ENCODE measurements at regions not wholly inside any gene's neighbourhood (a gene's known extent, or its start where the extent isn't known, plus 50 kb on each side); places are given as distances from the start of the nearest gene placed in this dataset.

DNA sequence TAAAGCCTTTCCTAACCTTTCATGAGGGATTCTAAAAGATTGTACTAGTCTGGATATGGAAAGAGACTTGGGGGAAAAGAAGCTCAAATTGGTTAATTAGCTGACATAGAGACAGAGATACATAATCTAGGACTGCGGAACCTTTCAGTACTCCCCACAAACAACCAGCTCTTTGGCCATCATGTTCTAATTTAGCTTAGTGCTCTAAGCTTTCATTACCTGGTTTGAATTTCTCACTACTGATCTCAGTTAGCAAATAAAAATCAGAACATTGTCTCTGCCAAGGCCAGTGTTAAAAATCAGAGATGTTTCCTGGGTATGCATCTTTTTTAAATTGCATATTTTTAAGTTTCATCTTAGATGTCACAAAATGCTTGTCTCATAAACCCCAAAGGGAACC lies 254.4 kb downstream of the GLUD2 start:
- Mint-ChIP-seq H3K9me3 (no peaks in the 10 kb centered on the region), H3K4me3 (no peak overlapping the region), H3K27me3 (ENCODE audit: low read depth) (no peaks in the 10 kb centered on the region), H3K4me1 (ENCODE audit: low read depth) (peaks cover 3% of the 10 kb centered on the region), H3K36me3 (ENCODE audit: insufficient read depth) (no peaks in the 10 kb centered on the region)
- no peak for DNase-seq
- ATAC-seq: no peak

- DNase-seq (no peak), ATAC-seq (peak; percentile 16 to 28)
- Mint-ChIP-seq H3K4me1 (ENCODE audit: low read depth) (peaks cover 24% of the 10 kb centered on the region), H3K9me3 (no peaks in the 10 kb centered on the region), H3K27me3 (ENCODE audit: low read depth) (no peaks in the 10 kb centered on the region), H3K36me3 (ENCODE audit: insufficient read depth) (no peaks in the 10 kb centered on the region), H3K4me3 (no peak overlapping the region)
These were observed 260.0 kb downstream of the GLUD2 start for GRCh38 chrX:121307449-121307848.

DNA sequence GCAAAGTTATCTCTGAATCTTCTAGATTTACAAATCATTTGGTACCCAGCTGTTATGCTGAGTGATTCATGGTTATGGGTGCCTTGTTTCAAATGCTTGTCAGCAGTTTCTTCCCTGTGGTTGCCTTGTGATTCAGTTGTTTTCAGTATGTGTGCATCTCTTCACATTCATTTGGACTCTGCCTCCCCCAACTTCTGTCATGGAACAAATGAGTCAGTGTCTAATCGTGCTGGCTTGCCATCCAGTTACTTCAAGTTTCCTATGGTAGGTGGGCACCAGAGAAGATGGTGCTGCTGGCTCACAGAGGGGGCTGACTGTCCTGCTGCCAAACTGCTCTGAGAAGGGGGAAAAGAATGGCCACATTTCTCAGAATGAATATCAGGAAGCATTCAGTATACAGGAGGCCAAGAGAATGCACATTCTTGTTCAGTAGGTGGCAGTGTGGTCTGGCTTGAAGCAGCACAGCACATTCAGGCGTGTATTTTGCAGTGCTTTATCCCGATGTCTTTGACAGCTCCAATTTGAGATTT lies 260.9 kb downstream of the GLUD2 start:
- Mint-ChIP-seq H3K4me3 (no peak overlapping the region), H3K36me3 (ENCODE audit: insufficient read depth) (no peaks in the 10 kb centered on the region)
- peak; percentile 20 for DNase-seq

GRCh38 chrX:121310820-121311219 lies 263.4 kb downstream of the GLUD2 start:
- Mint-ChIP-seq H3K4me3 (no peak overlapping the region), H3K27me3 (ENCODE audit: low read depth) (no peaks in the 10 kb centered on the region), H3K36me3 (ENCODE audit: insufficient read depth) (no peaks in the 10 kb centered on the region), H3K4me1 (ENCODE audit: low read depth) (peaks cover 24% of the 10 kb centered on the region), H3K9me3 (no peaks in the 10 kb centered on the region)
- ATAC-seq: no peak
- no peak for DNase-seq

More for the DNA sequence above, 260.9 kb downstream of the GLUD2 start:
- Mint-ChIP-seq H3K27me3 (ENCODE audit: low read depth) (no peaks in the 10 kb centered on the region), H3K9me3 (no peaks in the 10 kb centered on the region), H3K4me1 (ENCODE audit: low read depth) (peaks cover 24% of the 10 kb centered on the region)
- ATAC-seq: peak; percentile 88 to 91

GRCh38 chrX:121320441-121320840 lies 273.0 kb downstream of the GLUD2 start:
- H3K9me3 Mint-ChIP-seq: no peaks in the 10 kb centered on the region
- no peaks in the 10 kb centered on the region for H3K4me1 Mint-ChIP-seq (ENCODE audit: low read depth)
- peaks cover 2% of the 10 kb centered on the region for H3K27me3 Mint-ChIP-seq (ENCODE audit: low read depth)
- ATAC-seq (no peak), DNase-seq (no peak)
- H3K4me3 Mint-ChIP-seq: no peak overlapping the region
- H3K36me3 Mint-ChIP-seq (ENCODE audit: insufficient read depth): no peaks in the 10 kb centered on the region

DNA sequence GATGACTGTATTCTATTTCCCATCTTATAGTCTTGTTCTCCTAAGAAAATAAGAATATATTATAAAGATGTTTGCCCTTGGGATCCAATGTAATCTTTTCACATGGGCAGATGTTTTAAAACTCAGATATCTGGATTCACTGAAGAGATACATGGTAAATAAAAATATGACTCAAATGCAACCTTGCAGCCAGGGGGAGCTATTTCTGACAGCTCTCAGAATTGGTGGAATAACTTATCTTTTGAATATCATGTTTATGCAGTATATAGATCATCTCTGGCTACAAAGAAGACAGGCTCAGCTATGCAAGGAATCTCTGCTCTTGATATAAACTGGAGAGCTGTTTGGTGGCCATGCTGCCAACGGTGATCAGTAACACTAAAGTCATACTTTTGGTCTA lies 274.7 kb downstream of the GLUD2 start:
- no peaks in the 10 kb centered on the region for H3K36me3 Mint-ChIP-seq (ENCODE audit: insufficient read depth)

DNA sequence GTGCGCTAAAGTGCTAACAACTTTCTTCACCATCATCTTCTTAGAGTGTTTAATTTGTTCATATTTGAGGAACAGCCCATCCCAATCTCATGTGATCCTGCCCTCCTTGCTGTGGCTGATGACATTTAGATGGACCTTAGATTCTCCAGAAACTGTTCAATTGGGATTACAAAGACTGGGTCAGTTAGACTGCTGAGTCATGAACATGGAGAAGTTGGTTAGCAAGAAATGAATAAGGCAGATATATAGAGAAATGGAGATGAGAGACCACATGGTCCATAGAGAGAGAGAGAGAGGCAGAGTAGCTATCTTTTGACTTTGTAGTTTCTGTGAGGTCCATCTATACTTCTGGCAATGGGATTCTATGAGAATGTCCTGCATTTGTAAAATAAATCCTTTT lies 275.9 kb downstream of the GLUD2 start:
- DNase-seq (no peak), ATAC-seq (no peak)
- Mint-ChIP-seq H3K4me3 (no peak overlapping the region), H3K4me1 (ENCODE audit: low read depth) (no peaks in the 10 kb centered on the region), H3K27me3 (ENCODE audit: low read depth) (peaks cover 2% of the 10 kb centered on the region), H3K36me3 (ENCODE audit: insufficient read depth) (no peaks in the 10 kb centered on the region), H3K9me3 (no peaks in the 10 kb centered on the region)

More for the DNA sequence above, 274.7 kb downstream of the GLUD2 start:
- Mint-ChIP-seq H3K9me3 (no peaks in the 10 kb centered on the region), H3K27me3 (ENCODE audit: low read depth) (peaks cover 2% of the 10 kb centered on the region), H3K4me3 (no peak overlapping the region), H3K4me1 (ENCODE audit: low read depth) (no peaks in the 10 kb centered on the region)
- no peak for ATAC-seq
- DNase-seq: no peak

- ATAC-seq (no peak), DNase-seq (no peak)
- no peaks in the 10 kb centered on the region for H3K36me3 Mint-ChIP-seq (ENCODE audit: insufficient read depth)
- no peaks in the 10 kb centered on the region for H3K9me3 Mint-ChIP-seq
- no peak overlapping the region for H3K4me3 Mint-ChIP-seq
- no peaks in the 10 kb centered on the region for H3K4me1 Mint-ChIP-seq (ENCODE audit: low read depth)
- no peaks in the 10 kb centered on the region for H3K27me3 Mint-ChIP-seq (ENCODE audit: low read depth)
These were observed 286.5 kb downstream of the GLUD2 start for GRCh38 chrX:121333942-121334341.

DNA sequence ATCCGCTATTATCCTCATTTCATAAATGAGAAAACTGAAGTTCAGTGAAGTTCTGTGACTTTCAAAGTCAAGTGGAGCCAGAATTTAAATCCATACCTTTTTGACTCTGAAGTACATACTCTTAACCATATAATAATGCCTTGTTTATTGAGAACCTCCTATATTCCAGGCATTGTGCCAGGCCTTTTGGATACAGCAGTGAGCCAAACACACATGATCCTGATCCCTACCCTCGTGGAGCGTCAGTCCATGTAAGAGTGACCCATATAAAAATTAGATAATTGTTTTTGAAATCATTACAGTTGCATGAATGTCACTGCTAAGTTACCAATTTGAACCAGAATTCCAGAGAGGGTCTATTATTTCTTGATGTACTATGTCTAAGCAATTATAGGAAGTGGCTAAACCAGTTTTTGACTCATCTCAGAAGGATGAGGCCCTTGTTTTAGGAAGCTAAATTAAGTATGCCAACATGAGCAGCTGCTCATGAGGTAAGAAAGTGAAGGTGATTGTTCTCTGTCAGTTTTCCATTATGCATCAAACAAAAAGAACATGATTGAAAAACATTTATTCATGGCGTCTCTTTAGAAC lies 289.5 kb downstream of the GLUD2 start:
- H3K4me3 Mint-ChIP-seq: no peak overlapping the region
- H3K27me3 Mint-ChIP-seq (ENCODE audit: low read depth): no peaks in the 10 kb centered on the region
- no peaks in the 10 kb centered on the region for H3K36me3 Mint-ChIP-seq (ENCODE audit: insufficient read depth)
- no peaks in the 10 kb centered on the region for H3K4me1 Mint-ChIP-seq (ENCODE audit: low read depth)
- no peaks in the 10 kb centered on the region for H3K9me3 Mint-ChIP-seq
- no peak for ATAC-seq
- no peak for DNase-seq

DNA sequence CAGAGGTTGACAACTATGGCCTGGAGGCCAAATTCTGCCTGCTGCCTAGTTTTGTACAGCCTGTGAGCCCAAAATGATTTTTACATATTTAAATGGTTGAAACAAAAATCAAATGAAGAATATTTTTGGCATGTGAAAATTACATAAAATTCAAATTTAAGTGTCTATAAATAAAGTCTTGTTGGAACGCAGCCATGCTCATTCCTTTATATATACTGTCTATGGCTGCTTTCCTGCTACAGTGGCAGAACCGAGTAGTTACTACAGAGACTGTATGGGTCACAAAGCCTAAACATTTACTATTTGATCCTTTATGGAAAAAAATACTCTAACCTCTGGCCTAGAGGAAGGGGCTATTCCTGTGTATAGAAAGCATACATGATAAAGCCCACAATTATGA lies 290.4 kb downstream of the GLUD2 start:
- ATAC-seq (no peak), DNase-seq (no peak)
- no peaks in the 10 kb centered on the region for H3K36me3 Mint-ChIP-seq (ENCODE audit: insufficient read depth)

GRCh38 chrX:121349263-121349662 lies 301.9 kb downstream of the GLUD2 start:
- Mint-ChIP-seq H3K4me3 (no peak overlapping the region), H3K27me3 (ENCODE audit: low read depth) (no peaks in the 10 kb centered on the region), H3K36me3 (ENCODE audit: insufficient read depth) (no peaks in the 10 kb centered on the region), H3K4me1 (ENCODE audit: low read depth) (no peaks in the 10 kb centered on the region), H3K9me3 (no peaks in the 10 kb centered on the region)
- DNase-seq (no peak), ATAC-seq (no peak)

More for the DNA sequence above, 290.4 kb downstream of the GLUD2 start:
- H3K27me3 Mint-ChIP-seq (ENCODE audit: low read depth): no peaks in the 10 kb centered on the region
- no peaks in the 10 kb centered on the region for H3K4me1 Mint-ChIP-seq (ENCODE audit: low read depth)
- no peaks in the 10 kb centered on the region for H3K9me3 Mint-ChIP-seq
- no peak overlapping the region for H3K4me3 Mint-ChIP-seq

DNA sequence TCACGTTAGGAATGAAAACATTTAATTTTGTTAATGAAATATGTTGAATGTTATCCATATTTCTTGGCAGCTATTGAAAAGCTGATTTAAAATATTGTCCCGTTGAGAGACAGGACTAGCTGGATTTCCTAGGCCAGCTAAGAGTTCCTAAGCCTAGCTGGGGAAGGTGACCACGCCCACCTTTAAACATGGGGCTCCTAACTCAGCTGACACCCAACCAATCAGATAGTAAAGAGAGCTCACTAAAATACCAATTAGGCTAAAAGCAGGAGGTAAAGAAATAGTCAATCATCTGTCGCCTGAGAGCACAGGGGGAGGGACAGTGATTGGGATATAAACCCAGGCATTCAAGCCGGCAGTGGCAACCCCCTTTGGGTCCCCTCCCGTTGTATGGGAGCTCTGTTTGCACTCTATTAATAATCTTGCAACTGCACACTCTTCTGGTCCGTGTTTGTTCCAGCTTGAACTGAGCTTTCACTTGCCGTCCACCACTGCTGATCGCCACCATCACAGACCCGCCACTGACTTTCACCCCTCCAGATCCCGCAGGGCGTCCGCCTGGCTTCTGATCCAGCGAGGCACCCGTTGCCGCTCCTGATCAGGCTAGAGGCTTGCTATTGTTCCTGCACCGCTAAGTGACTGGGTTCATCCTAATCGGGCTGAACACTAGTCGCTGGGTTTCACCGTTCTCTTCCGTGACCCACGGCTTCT lies 308.9 kb downstream of the GLUD2 start:
- H3K9me3 Mint-ChIP-seq: no peaks in the 10 kb centered on the region
- no peaks in the 10 kb centered on the region for H3K27me3 Mint-ChIP-seq (ENCODE audit: low read depth)

GRCh38 chrX:121356850-121357171 lies 309.4 kb downstream of the GLUD2 start:
- H3K9me3 Mint-ChIP-seq: no peaks in the 10 kb centered on the region
- no peaks in the 10 kb centered on the region for H3K36me3 Mint-ChIP-seq (ENCODE audit: insufficient read depth)
- H3K27me3 Mint-ChIP-seq (ENCODE audit: low read depth): no peaks in the 10 kb centered on the region
- no peak overlapping the region for H3K4me3 Mint-ChIP-seq
- no peak for DNase-seq
- H3K4me1 Mint-ChIP-seq (ENCODE audit: low read depth): no peaks in the 10 kb centered on the region
- ATAC-seq: no peak

More for the DNA sequence above, 308.9 kb downstream of the GLUD2 start:
- H3K36me3 Mint-ChIP-seq (ENCODE audit: insufficient read depth): no peaks in the 10 kb centered on the region
- no peaks in the 10 kb centered on the region for H3K4me1 Mint-ChIP-seq (ENCODE audit: low read depth)
- no peak overlapping the region for H3K4me3 Mint-ChIP-seq
- DNase-seq (no peak), ATAC-seq (no peak)

DNA sequence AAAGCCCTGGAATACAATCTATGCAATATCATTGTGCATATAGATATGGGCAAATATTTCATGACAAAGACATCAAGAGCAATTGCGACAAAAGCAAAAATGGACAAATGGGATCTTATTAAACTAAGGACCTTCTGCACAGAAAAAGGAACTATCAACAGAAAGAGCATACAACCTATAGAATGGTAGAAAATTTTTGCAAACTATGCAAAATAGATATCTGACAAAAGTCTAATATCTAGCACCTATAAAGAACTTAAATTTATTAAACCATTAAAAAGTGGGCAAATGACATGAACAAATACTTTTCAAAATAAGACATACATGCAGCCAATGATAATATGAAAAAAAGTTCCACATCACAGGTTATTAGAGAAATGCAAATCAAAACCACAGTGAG lies 312.9 kb downstream of the GLUD2 start:
- no peaks in the 10 kb centered on the region for H3K27me3 Mint-ChIP-seq (ENCODE audit: low read depth)
- no peaks in the 10 kb centered on the region for H3K9me3 Mint-ChIP-seq
- no peak for ATAC-seq
- H3K36me3 Mint-ChIP-seq (ENCODE audit: insufficient read depth): no peaks in the 10 kb centered on the region
- H3K4me3 Mint-ChIP-seq: no peak overlapping the region
- no peak for DNase-seq
- H3K4me1 Mint-ChIP-seq (ENCODE audit: low read depth): no peaks in the 10 kb centered on the region

GRCh38 chrX:121365572-121366161 lies 318.3 kb downstream of the GLUD2 start:
- ATAC-seq: no peak
- H3K4me1 Mint-ChIP-seq (ENCODE audit: low read depth): no peaks in the 10 kb centered on the region
- H3K27me3 Mint-ChIP-seq (ENCODE audit: low read depth): no peaks in the 10 kb centered on the region
- no peak for DNase-seq
- H3K36me3 Mint-ChIP-seq (ENCODE audit: insufficient read depth): no peaks in the 10 kb centered on the region
- H3K4me3 Mint-ChIP-seq: no peak overlapping the region
- no peaks in the 10 kb centered on the region for H3K9me3 Mint-ChIP-seq
